ENCODE measurements at regions not wholly inside any gene's neighbourhood (a gene's known extent, or its start where the extent isn't known, plus 50 kb on each side); places are given as distances from the start of the nearest gene placed in this dataset.

GRCh38 chr2:13335862-13336535, 619.3 kb downstream of the TRIB2 start:
- Histone ChIP-seq H3K9me2 (replicated peaks; ENCODE audit: insufficient read depth, low read length) (no peaks in the 10 kb centered on the region), H3K9ac (ENCODE audit: low read length) (no peak overlapping the region), H3F3A (ENCODE audit: insufficient read depth) (no peaks in the 10 kb centered on the region), H3K4me3 (ENCODE audit: insufficient read depth, low read length, poor library complexity, severe bottlenecking) (no peak overlapping the region), H3K79me2 (ENCODE audit: insufficient read depth, low read length) (no peaks in the 10 kb centered on the region), H3K27ac (ENCODE audit: low read depth, low read length) (no peak overlapping the region), H3K36me3 (ENCODE audit: low read length) (no peaks in the 10 kb centered on the region), H2AFZ (ENCODE audit: low read depth, low read length, severe bottlenecking) (no peak overlapping the region), H3K9me3 (ENCODE audit: insufficient read depth, low read length) (no peaks in the 10 kb centered on the region), H3K4me2 (ENCODE audit: low read depth, low read length, poor library complexity, severe bottlenecking) (no peak overlapping the region), H4K20me1 (ENCODE audit: low read depth, low read length) (no peaks in the 10 kb centered on the region), H3K27me3 (ENCODE audit: low read length) (no peaks in the 10 kb centered on the region)
- no peak for TF ChIP-seq EZH2phosphoT487 (conservative IDR thresholded peaks at IDR 0.05; ENCODE audit: low read length)
- TF ChIP-seq, protein P1, sequence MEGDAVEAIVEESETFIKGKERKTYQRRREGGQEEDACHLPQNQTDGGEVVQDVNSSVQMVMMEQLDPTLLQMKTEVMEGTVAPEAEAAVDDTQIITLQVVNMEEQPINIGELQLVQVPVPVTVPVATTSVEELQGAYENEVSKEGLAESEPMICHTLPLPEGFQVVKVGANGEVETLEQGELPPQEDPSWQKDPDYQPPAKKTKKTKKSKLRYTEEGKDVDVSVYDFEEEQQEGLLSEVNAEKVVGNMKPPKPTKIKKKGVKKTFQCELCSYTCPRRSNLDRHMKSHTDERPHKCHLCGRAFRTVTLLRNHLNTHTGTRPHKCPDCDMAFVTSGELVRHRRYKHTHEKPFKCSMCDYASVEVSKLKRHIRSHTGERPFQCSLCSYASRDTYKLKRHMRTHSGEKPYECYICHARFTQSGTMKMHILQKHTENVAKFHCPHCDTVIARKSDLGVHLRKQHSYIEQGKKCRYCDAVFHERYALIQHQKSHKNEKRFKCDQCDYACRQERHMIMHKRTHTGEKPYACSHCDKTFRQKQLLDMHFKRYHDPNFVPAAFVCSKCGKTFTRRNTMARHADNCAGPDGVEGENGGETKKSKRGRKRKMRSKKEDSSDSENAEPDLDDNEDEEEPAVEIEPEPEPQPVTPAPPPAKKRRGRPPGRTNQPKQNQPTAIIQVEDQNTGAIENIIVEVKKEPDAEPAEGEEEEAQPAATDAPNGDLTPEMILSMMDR (IDR thresholded peaks at IDR 0.05; ENCODE audit: insufficient read depth, low read length, poor library complexity, severe bottlenecking) = no peak

DNA sequence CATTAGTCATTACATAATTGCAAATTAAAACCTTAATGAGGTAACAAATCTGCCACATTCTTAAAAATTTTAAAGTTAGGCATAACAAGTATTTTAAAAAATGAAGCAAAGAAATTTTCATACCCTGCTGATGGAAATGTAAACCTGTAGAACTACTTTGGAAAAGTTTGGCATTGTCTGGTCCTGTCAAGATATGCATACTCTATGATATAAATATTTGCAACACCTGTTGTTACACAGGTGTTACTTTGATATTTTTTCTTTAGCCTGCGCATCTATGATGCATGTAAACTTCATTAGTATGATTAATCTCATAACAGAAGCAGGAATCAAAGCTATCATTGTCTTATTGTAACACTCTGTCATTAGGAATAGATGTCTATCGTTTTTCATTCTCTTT, 634.3 kb downstream of the TRIB2 start:
- Histone ChIP-seq H3K4me2 (ENCODE audit: low read depth, low read length, poor library complexity, severe bottlenecking) (no peak overlapping the region), H2AFZ (ENCODE audit: low read depth, low read length, severe bottlenecking) (no peak overlapping the region), H3K4me3 (ENCODE audit: insufficient read depth, low read length, poor library complexity, severe bottlenecking) (no peak overlapping the region), H3K27me3 (ENCODE audit: low read length) (no peaks in the 10 kb centered on the region), H3K79me2 (ENCODE audit: insufficient read depth, low read length) (no peaks in the 10 kb centered on the region), H3K9me3 (ENCODE audit: insufficient read depth, low read length) (no peaks in the 10 kb centered on the region), H3K36me3 (ENCODE audit: low read length) (no peaks in the 10 kb centered on the region), H3F3A (ENCODE audit: insufficient read depth) (no peaks in the 10 kb centered on the region), H4K20me1 (ENCODE audit: low read depth, low read length) (no peaks in the 10 kb centered on the region), H3K9me2 (replicated peaks; ENCODE audit: insufficient read depth, low read length) (no peaks in the 10 kb centered on the region), H3K27ac (ENCODE audit: low read depth, low read length) (no peak overlapping the region), H3K9ac (ENCODE audit: low read length) (no peak overlapping the region)
- TF ChIP-seq, protein P1 (IDR thresholded peaks at IDR 0.05; ENCODE audit: insufficient read depth, low read length, poor library complexity, severe bottlenecking) = no peak
- no peak for TF ChIP-seq EZH2phosphoT487 (conservative IDR thresholded peaks at IDR 0.05; ENCODE audit: low read length)

DNA sequence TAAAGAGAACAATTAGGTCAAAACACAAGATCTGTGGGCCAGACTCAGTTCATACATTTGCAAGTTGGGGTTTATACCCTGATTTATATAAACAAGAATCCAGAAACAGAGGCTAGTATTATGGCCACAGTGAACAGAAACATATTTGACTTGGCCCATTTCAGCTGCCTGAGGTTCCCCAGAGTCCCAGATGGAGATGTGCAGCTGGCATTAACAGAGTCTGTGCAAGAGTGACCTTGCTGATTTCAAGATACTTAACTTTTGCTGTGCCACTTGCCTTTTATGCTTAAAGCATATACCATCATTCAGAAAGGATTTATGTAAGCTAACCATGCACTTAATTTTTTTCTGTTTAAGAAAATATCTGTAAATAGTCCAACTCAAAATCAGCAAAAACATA, 636.3 kb downstream of the TRIB2 start:
- Histone ChIP-seq H3K9ac (ENCODE audit: low read length) (no peak overlapping the region), H3K4me3 (ENCODE audit: insufficient read depth, low read length, poor library complexity, severe bottlenecking) (no peak overlapping the region), H3K36me3 (ENCODE audit: low read length) (no peaks in the 10 kb centered on the region), H3F3A (ENCODE audit: insufficient read depth) (no peaks in the 10 kb centered on the region), H3K27ac (ENCODE audit: low read depth, low read length) (no peak overlapping the region), H3K4me2 (ENCODE audit: low read depth, low read length, poor library complexity, severe bottlenecking) (no peak overlapping the region), H3K9me3 (ENCODE audit: insufficient read depth, low read length) (no peaks in the 10 kb centered on the region), H3K9me2 (replicated peaks; ENCODE audit: insufficient read depth, low read length) (no peaks in the 10 kb centered on the region), H3K79me2 (ENCODE audit: insufficient read depth, low read length) (no peaks in the 10 kb centered on the region), H3K27me3 (ENCODE audit: low read length) (no peaks in the 10 kb centered on the region), H2AFZ (ENCODE audit: low read depth, low read length, severe bottlenecking) (no peak overlapping the region), H4K20me1 (ENCODE audit: low read depth, low read length) (no peaks in the 10 kb centered on the region)
- TF ChIP-seq, protein P1 (IDR thresholded peaks at IDR 0.05; ENCODE audit: insufficient read depth, low read length, poor library complexity, severe bottlenecking) = no peak
- TF ChIP-seq EZH2phosphoT487 (conservative IDR thresholded peaks at IDR 0.05; ENCODE audit: low read length) = no peak
